Stomach (tissue), 8 donors: ENCODE measurements at regions not wholly inside any gene's neighbourhood (a gene's known extent, or its start where the extent isn't known, plus 50 kb on each side); places are given as distances from the start of the nearest gene placed in this dataset.

Experiments
- DNase-seq, 2 donors: peaks; one replicate each; pipeline versions ENCODE4 v3.0.0 to v3.0.0-alpha.2; 2013 to 2019
- H3K27ac ChIP-seq, 5 donors: fragments of 200-600 bp in 4 of 5; sonication (generic) in 4 of 5; one replicate each; pipeline ENCODE4 v1.5.1; 2013 to 2019; ENCODE audit warnings: mild to moderate bottlenecking in 1 of 5, moderate library complexity in 1 of 5
- H3K27me3 ChIP-seq, 3 donors: fragments of 200-600 bp; sonication (generic); one replicate each; pipeline ENCODE4 v1.5.1; 2017 to 2019; ENCODE audit warnings: mixed run types in 1 of 3
- H3K36me3 ChIP-seq, 4 donors: fragments of 200-600 bp; sonication (generic); 1 replicate in 3 of 4; 2 replicates in 1 of 4; pipeline ENCODE4 v1.5.1; 2016 to 2019
- H3K4me1 ChIP-seq, 4 donors: fragments of 200-600 bp; sonication (generic); one replicate each; pipeline ENCODE4 v1.5.1; 2016 to 2019
- H3K4me3 ChIP-seq, 4 donors: fragments of 200-600 bp; sonication (generic) in 3 of 4; one replicate each; pipeline ENCODE4 v1.5.1; 2016 to 2019; ENCODE audit warnings: mild to moderate bottlenecking in 1 of 4
- H3K9me3 ChIP-seq, 4 donors: fragments of 200-600 bp; sonication (generic); one replicate each; pipeline ENCODE4 v1.5.1; 2016 to 2019
- EP300 ChIP-seq: sonication (generic); formaldehyde crosslinking; IDR thresholded peaks from one replicate; pipeline ENCODE4 v1.6.1; 2017; ENCODE audit warnings: antibody characterized with exemption
- POLR2A ChIP-seq, 4 donors: fragments of 450-650 bp; IDR thresholded peaks; one replicate each; pipeline ENCODE4 v1.6.1; 2016; ENCODE audit warnings: antibody characterized with exemption in 4 of 4, control low read depth in 2 of 4, mild to moderate bottlenecking in 1 of 4, moderate library complexity in 1 of 4
- POLR2AphosphoS5 ChIP-seq, 3 donors: sonication (generic); formaldehyde crosslinking; IDR thresholded peaks; one replicate each; pipeline ENCODE4 v1.6.1; 2016; ENCODE audit warnings: antibody characterized with exemption in 3 of 3
- WGBS, 5 donors: extraction: QIAGEN DNeasy Blood & Tissue Kit in 3 of 5; methylation state at CpG; one replicate each; pipeline versions ENCODE4 v1.1.5 to v1.1.7; 2013 to 2018; 5-methylcytosine and 5-hydroxymethylcytosine counted together
- intact Hi-C: fragments of 100-400 bp; cut with DNase I; formaldehyde crosslinking; loops from one replicate; pipeline ENCODE4 v1.15.1; 2023; ENCODE audit warnings: low total_unique reads
- TF ChIP-seq, protein P1 (sequence below), 7 experiments: fragments of 450-650 bp in 4 of 7; fragments of 200-600 bp in 3 of 7; sonication (generic) in 3 of 7; IDR thresholded peaks; one replicate each; pipeline ENCODE4 v1.5.1; 2016 to 2019; ENCODE audit warnings: antibody characterized with exemption in 7 of 7, control low read depth in 2 of 7, mild to moderate bottlenecking in 1 of 7
- donor health status: healthy with polysubstance abuse.
- donor health status: Bipolar disorder and iron deficiency.
- donor health status: healthy.

GRCh38 chr13:109584844-109585361 is 201.5 kb downstream of the IRS2 start:
- Histone ChIP-seq H3K27ac (no peak overlapping the region), H3K4me3 (no peak overlapping the region), H3K27me3 (no peaks in the 10 kb centered on the region), H3K9me3 (no peaks in the 10 kb centered on the region), H3K36me3 (no peaks in the 10 kb centered on the region), H3K4me1 (no peaks in the 10 kb centered on the region)
- intact Hi-C loops, result no loop called here
- 50 to 66% (median 53%) methylated on average over 5 of the region's 5 CpGs for WGBS, 5 donors
- no peak for TF ChIP-seq POLR2AphosphoS5 (IDR thresholded peaks at IDR 0.05)
- no peak for DNase-seq

GRCh38 chr13:109577191-109577700 is 209.1 kb downstream of the IRS2 start:
- Histone ChIP-seq H3K4me3 (no peak overlapping the region), H3K4me1 (peaks cover 0 to 9% (median 3%) of the 10 kb centered on the region in 4 donors), H3K36me3 (no peaks in the 10 kb centered on the region), H3K9me3 (no peaks in the 10 kb centered on the region), H3K27me3 (no peaks in the 10 kb centered on the region), H3K27ac (peak overlapping the region in 3 of 5 donors; percentile 38 to 87 (median 43))
- intact Hi-C loops, result no loop called here
- 79 to 91% (median 86%) methylated on average over 2 of the region's 2 CpGs for WGBS, 5 donors
- TF ChIP-seq, protein P1, sequence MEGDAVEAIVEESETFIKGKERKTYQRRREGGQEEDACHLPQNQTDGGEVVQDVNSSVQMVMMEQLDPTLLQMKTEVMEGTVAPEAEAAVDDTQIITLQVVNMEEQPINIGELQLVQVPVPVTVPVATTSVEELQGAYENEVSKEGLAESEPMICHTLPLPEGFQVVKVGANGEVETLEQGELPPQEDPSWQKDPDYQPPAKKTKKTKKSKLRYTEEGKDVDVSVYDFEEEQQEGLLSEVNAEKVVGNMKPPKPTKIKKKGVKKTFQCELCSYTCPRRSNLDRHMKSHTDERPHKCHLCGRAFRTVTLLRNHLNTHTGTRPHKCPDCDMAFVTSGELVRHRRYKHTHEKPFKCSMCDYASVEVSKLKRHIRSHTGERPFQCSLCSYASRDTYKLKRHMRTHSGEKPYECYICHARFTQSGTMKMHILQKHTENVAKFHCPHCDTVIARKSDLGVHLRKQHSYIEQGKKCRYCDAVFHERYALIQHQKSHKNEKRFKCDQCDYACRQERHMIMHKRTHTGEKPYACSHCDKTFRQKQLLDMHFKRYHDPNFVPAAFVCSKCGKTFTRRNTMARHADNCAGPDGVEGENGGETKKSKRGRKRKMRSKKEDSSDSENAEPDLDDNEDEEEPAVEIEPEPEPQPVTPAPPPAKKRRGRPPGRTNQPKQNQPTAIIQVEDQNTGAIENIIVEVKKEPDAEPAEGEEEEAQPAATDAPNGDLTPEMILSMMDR (IDR thresholded peaks at IDR 0.05), result no peak
- TF ChIP-seq POLR2A (IDR thresholded peaks at IDR 0.05) (no peak), POLR2AphosphoS5 (IDR thresholded peaks at IDR 0.05) (no peak)
- no peak for DNase-seq

DNA sequence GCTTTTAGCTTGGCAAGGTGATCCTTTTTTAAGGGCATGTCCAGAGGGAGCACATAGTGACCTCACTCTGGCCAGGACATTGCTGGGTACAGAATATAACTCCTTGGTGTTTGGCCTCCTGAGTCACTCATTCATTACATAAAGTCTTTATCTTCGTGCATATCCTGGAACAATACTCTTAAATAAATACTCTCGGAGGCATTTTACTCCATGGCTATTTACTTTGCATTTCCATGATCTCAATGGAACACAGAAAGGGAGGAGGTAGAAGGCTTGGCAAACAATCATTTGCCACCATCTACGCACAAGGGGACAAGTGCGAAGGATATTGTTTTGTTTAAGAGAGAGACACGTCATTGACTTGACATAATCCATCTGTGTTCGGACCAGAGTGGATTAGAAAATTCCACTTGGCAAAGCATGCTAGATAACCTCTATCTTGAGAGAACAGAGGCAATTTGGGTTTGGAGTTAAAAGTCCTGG is 210.0 kb downstream of the IRS2 start:
- intact Hi-C loops, result no loop called here
- no peaks in the 10 kb centered on the region for H3K9me3 ChIP-seq
- no peak overlapping the region for H3K4me3 ChIP-seq
- H3K27ac ChIP-seq, result peak overlapping the region; percentile 62 to 87 (median 69)
- peak; percentile 67 to 77 for DNase-seq
- TF ChIP-seq EP300 (no peak), POLR2AphosphoS5 (IDR thresholded peaks at IDR 0.05) (peak in 2 of 3 donors; percentile 80 to 86)
- peaks cover 0 to 9% (median 3%) of the 10 kb centered on the region in 4 donors for H3K4me1 ChIP-seq
- WGBS, 5 donors, result 20 to 43% (median 36%) methylated on average over 6 of the region's 6 CpGs
- no peaks in the 10 kb centered on the region for H3K27me3 ChIP-seq
- H3K36me3 ChIP-seq, result no peaks in the 10 kb centered on the region

DNA sequence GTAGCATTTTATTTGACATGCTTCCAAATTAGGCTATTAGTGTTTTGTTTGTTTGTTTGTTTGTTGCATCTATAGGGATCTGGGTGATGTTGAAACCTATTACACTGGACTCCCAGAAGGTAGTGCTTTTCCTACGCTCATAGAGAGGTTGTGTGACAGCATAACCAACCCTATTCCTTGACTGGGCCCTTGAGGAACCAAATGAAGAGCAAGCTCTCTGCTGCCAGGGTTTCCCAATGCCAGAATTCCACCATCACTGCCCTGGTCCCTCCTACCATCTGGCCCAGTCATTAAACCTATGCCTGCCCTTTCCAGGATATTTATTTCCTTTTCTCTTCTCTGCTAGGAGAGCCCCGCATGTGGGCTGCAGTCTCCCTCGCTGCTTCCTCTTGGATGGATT is 210.6 kb downstream of the IRS2 start:
- Histone ChIP-seq H3K9me3 (no peaks in the 10 kb centered on the region), H3K4me3 (no peak overlapping the region), H3K27ac (peak overlapping the region; percentile 62 to 87 (median 69)), H3K36me3 (no peaks in the 10 kb centered on the region), H3K4me1 (peaks cover 0 to 9% (median 3%) of the 10 kb centered on the region in 4 donors), H3K27me3 (no peaks in the 10 kb centered on the region)
- DNase-seq, result peak in 1 of 2 donors; percentile 4
- TF ChIP-seq POLR2AphosphoS5 (IDR thresholded peaks at IDR 0.05) (no peak), EP300 (no peak), POLR2A (IDR thresholded peaks at IDR 0.05) (no peak)
- TF ChIP-seq, protein P1 (IDR thresholded peaks at IDR 0.05), result no peak
- intact Hi-C loops, result no loop called here
- 46 to 80% (median 59%) methylated on average over 3 of the region's 3 CpGs for WGBS, 5 donors

- DNase-seq, result no peak
- Histone ChIP-seq H3K27me3 (no peaks in the 10 kb centered on the region), H3K4me1 (peaks cover 0 to 19% (median 3%) of the 10 kb centered on the region in 4 donors), H3K36me3 (no peaks in the 10 kb centered on the region), H3K27ac (no peak overlapping the region), H3K4me3 (no peak overlapping the region), H3K9me3 (no peaks in the 10 kb centered on the region)
- intact Hi-C loops, result no loop called here
- TF ChIP-seq, protein P1 (IDR thresholded peaks at IDR 0.05), result no peak
- WGBS, 5 donors, result 42 to 78% (median 49%) methylated on average over 6 of the region's 6 CpGs
These were observed 214.0 kb downstream of the IRS2 start for GRCh38 chr13:109572389-109572788.
